HCT116 (cell line): ENCODE measurements at regions not wholly inside any gene's neighbourhood (a gene's known extent, or its start where the extent isn't known, plus 50 kb on each side); places are given as distances from the start of the nearest gene placed in this dataset.
"Not testable (repeated sequence)": the region's sequence is repeated elsewhere in the genome, so short reads cannot be mapped to it uniquely, and the experiment has no call there.

Experiments used
- ATAC-seq: fragments of 200-7000 bp; cut with Tn5 transposase; 2 replicates; pipeline ENCODE4 v1.9.1; 2020; ENCODE audit warnings: mild to moderate bottlenecking, moderate library complexity
- BruUV-seq: library from RNA; stranded (reverse); fragments of 400-500 nt; replicated peaks from 2 replicates; lab custom pipeline; 2021; lab: Mats Ljungman, UMichigan
- CTCF ChIA-PET: fragments of 300-600 bp; sonication (Branson Sonifier 250); formaldehyde crosslinking; loops from one replicate; lab custom pipeline; 2021; ENCODE audit warnings: antibody characterized with exemption; lab: Charles Lee
- POLR2A ChIA-PET: fragments of 300-600, 350-600 bp; sonication (Branson Sonifier 250); formaldehyde crosslinking; loops from one replicate; lab custom pipeline; 2021; ENCODE audit warnings: antibody characterized with exemption; lab: Charles Lee
- RAD21 ChIA-PET, 2 experiments: fragments of 300-600 bp; sonication (Branson Sonifier 250); formaldehyde crosslinking; loops; one replicate each; lab custom pipeline; 2023; ENCODE audit warnings: low total read pairs in 2 of 2; ENCODE audit not compliant: uncharacterized antibody in 2 of 2, unreplicated experiment in 2 of 2, low non-redundant PET in 1 of 2; lab: Charles Lee
- DNase-seq: peaks from one replicate; pipeline ENCODE4 v3.0.0-alpha.2; 2010; ENCODE audit warnings: low read depth, low spot score
- H2AFZ ChIP-seq: fragments of 200-600 bp; shearing (Covaris generic), sonication (generic); 2 replicates; pipeline ENCODE4 v1.6.1; 2017; ENCODE audit warnings: low read depth, mixed run types, mixed read lengths, antibody characterized with exemption, low read length; ENCODE audit not compliant: poor library complexity, severe bottlenecking
- H3K27ac ChIP-seq: 2 replicates; pipeline ENCODE4 v1.5.1; 2012; ENCODE audit warnings: low read depth, low read length
- H3K27me3 ChIP-seq: fragments of 200-600 bp; sonication (generic); 2 replicates; pipeline ENCODE4 v1.6.1; 2016; ENCODE audit warnings: mixed run types, low read length, mixed read lengths; ENCODE audit not compliant: insufficient read depth
- H3K36me3 ChIP-seq, 2 experiments: fragments of 200-500 bp in 1 of 2; fragments of 200-600 bp in 1 of 2; sonication (Bioruptor generic) in 1 of 2; sonication (generic) in 1 of 2; 2 replicates each; pipeline versions ENCODE4 v1.5.1 to v1.6.1; 2014 to 2016; ENCODE audit warnings: low read length in 2 of 2, inconsistent platforms in 1 of 2, mixed read lengths in 1 of 2, mixed run types in 1 of 2; ENCODE audit not compliant: insufficient read depth in 2 of 2, control insufficient read depth in 1 of 2
- H3K4me1 ChIP-seq, 2 experiments: fragments of 200-600 bp in 1 of 2; sonication (generic) in 1 of 2; 2 replicates each; pipeline versions ENCODE4 v1.5.1 to v1.6.1; 2012 to 2017; ENCODE audit warnings: low read length in 2 of 2, inconsistent platforms in 1 of 2, mild to moderate bottlenecking in 1 of 2, mixed read lengths in 1 of 2, mixed run types in 1 of 2, moderate library complexity in 1 of 2; ENCODE audit not compliant: insufficient read depth in 2 of 2, control insufficient read depth in 1 of 2
- H3K4me2 ChIP-seq: fragments of 200-600 bp; sonication (generic); 2 replicates; pipeline ENCODE4 v1.6.1; 2017; ENCODE audit warnings: mixed run types, low read length, mixed read lengths
- H3K4me3 ChIP-seq, 2 experiments: fragments of 200-600 bp in 1 of 2; sonication (generic) in 1 of 2; replicated peaks in 1 of 2; 2 replicates each; pipeline ENCODE4 v1.5.1; 2011 to 2016; ENCODE audit warnings: low read length in 2 of 2, control low read depth in 1 of 2, low read depth in 1 of 2, mild to moderate bottlenecking in 1 of 2, mixed read lengths in 1 of 2, mixed run types in 1 of 2
- H3K79me2 ChIP-seq: fragments of 200-600 bp; sonication (generic); 2 replicates; pipeline ENCODE4 v1.6.1; 2017; ENCODE audit warnings: mild to moderate bottlenecking, mixed run types, low read length, moderate library complexity, mixed read lengths; ENCODE audit not compliant: insufficient read depth
- H3K9ac ChIP-seq: fragments of 200-600 bp; sonication (generic); 2 replicates; pipeline ENCODE4 v1.6.1; 2016; ENCODE audit warnings: low read length, mixed read lengths
- H3K9me2 ChIP-seq: fragments of 200-600 bp; sonication (generic), shearing (Covaris generic); 2 replicates; pipeline ENCODE4 v1.6.1; 2017; ENCODE audit warnings: mixed run types, mild to moderate bottlenecking, moderate library complexity; ENCODE audit not compliant: insufficient read depth
- H3K9me3 ChIP-seq, 2 experiments: fragments of 200-500 bp in 1 of 2; fragments of 200-600 bp in 1 of 2; sonication (Bioruptor generic) in 1 of 2; sonication (generic) in 1 of 2; 2 replicates each; pipeline ENCODE4 v1.6.1; 2014 to 2017; ENCODE audit warnings: low read length in 2 of 2, mixed read lengths in 2 of 2, inconsistent platforms in 1 of 2, low read depth in 1 of 2, mild to moderate bottlenecking in 1 of 2, mixed run types in 1 of 2, moderate library complexity in 1 of 2; ENCODE audit not compliant: control insufficient read depth in 1 of 2, insufficient read depth in 1 of 2
- H4K20me1 ChIP-seq: fragments of 200-600 bp; sonication (generic), shearing (Covaris generic); 2 replicates; pipeline ENCODE4 v1.6.1; 2017; ENCODE audit warnings: mixed run types, mild to moderate bottlenecking, moderate library complexity; ENCODE audit not compliant: insufficient read depth
- CBX3 ChIP-seq: IDR thresholded peaks from 2 replicates; pipeline ENCODE4 v1.6.1; 2012; ENCODE audit warnings: low read depth
- CEBPB ChIP-seq: IDR thresholded peaks from 2 replicates; pipeline ENCODE4 v1.6.1; 2012; ENCODE audit warnings: low read depth
- EZH2 ChIP-seq: fragments of 200-600 bp; sonication (generic); IDR thresholded peaks from 2 replicates; pipeline ENCODE4 v1.6.1; 2017; ENCODE audit warnings: antibody characterized with exemption, mixed run types
- SIN3A ChIP-seq: IDR thresholded peaks from 2 replicates; pipeline ENCODE4 v1.6.1; 2012; ENCODE audit warnings: low read depth
- SP1 ChIP-seq: IDR thresholded peaks from 2 replicates; pipeline ENCODE4 v1.6.1; 2012; ENCODE audit warnings: low read depth
- ZNF274 ChIP-seq: fragments of 200-500 bp; sonication (Bioruptor generic); IDR thresholded peaks from 2 replicates; pipeline ENCODE4 v1.6.1; 2014; ENCODE audit warnings: mild to moderate bottlenecking, low read depth, low read length, inconsistent platforms
- intact Hi-C: fragments of 100-400 bp; cut with micrococcal nuclease; formaldehyde crosslinking; loops from 2 replicates; pipeline ENCODE4 v1.10.0; 2022
- TF ChIP-seq, protein P1 (sequence below): IDR thresholded peaks from 2 replicates; pipeline ENCODE4 v1.6.1; 2011; ENCODE audit warnings: mild to moderate bottlenecking, low read length, moderate library complexity; ENCODE audit not compliant: insufficient replicate concordance; ENCODE audit errors: extremely low read depth
- TF ChIP-seq, protein P2 (sequence below): IDR thresholded peaks from 2 replicates; pipeline ENCODE4 v1.6.1; 2012
- TF ChIP-seq, protein P3 (sequence below): IDR thresholded peaks from 2 replicates; pipeline ENCODE4 v1.6.1; 2012
- TF ChIP-seq, protein P4 (sequence below), 3 experiments: fragments of 200-600 bp in 1 of 3; sonication (generic) in 1 of 3; IDR thresholded peaks in 2 of 3; conservative IDR thresholded peaks in 1 of 3; 2 replicates each; pipeline ENCODE4 v1.5.1; 2012 to 2017; ENCODE audit warnings: low read depth in 2 of 3, low read length in 2 of 3, antibody characterized with exemption in 1 of 3, borderline replicate concordance in 1 of 3, control low read depth in 1 of 3, mild to moderate bottlenecking in 1 of 3, mixed read lengths in 1 of 3, mixed run types in 1 of 3, moderate library complexity in 1 of 3; ENCODE audit not compliant: insufficient read depth in 1 of 3
- TF ChIP-seq, protein P5 (sequence below): IDR thresholded peaks from 2 replicates; pipeline ENCODE4 v1.6.1; 2012; ENCODE audit warnings: low read depth

DNA sequence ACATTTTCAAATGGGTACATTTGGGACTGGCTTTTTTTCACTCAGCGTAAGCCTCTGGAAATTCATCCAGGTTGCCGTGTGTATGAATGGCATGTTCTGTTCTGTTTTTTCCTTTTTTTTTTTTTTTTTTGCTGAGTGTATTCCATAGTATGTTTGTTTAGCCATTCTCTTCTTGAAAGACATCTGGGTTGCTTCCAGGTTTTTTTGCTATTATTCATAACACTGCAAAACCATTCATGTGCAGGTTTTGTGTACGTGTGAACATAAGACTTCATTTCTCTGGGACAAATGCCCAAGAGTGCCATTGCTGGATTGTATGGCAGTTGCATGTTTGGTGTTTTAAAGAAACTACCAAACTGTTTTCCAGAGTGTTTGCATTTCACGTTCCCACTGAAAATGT lies 335.9 kb upstream of the TNRC6C start:
- Histone ChIP-seq H3K27me3 (peaks cover 7% of the 10 kb centered on the region; the same call in 1 of the 2 replicates), H3K79me2 (no peaks in the 10 kb centered on the region), H3K27ac (no peak overlapping the region), H3K9me3 (peaks cover 4 to 6% of the 10 kb centered on the region in 2 experiments; a peak in 1 of 4 replicates), H3K9ac (no peak overlapping the region), H3K4me1 (peaks cover 0 to 4% of the 10 kb centered on the region in 2 experiments; a peak in 1 of 4 replicates), H2AFZ (no peak overlapping the region), H3K9me2 (no peaks in the 10 kb centered on the region), H3K4me3 (no peak overlapping the region), H3K4me2 (no peak overlapping the region), H4K20me1 (no peaks in the 10 kb centered on the region), H3K36me3 (no peaks in the 10 kb centered on the region)
- no TSS peak for BruUV-seq
- POLR2A ChIA-PET, result no interaction called here
- RAD21 ChIA-PET, result no interaction called here
- DNase-seq (no peak), ATAC-seq (no peak)
- CTCF ChIA-PET, result no interaction called here
- intact Hi-C loops, result no loop called here
- TF ChIP-seq, protein P1, sequence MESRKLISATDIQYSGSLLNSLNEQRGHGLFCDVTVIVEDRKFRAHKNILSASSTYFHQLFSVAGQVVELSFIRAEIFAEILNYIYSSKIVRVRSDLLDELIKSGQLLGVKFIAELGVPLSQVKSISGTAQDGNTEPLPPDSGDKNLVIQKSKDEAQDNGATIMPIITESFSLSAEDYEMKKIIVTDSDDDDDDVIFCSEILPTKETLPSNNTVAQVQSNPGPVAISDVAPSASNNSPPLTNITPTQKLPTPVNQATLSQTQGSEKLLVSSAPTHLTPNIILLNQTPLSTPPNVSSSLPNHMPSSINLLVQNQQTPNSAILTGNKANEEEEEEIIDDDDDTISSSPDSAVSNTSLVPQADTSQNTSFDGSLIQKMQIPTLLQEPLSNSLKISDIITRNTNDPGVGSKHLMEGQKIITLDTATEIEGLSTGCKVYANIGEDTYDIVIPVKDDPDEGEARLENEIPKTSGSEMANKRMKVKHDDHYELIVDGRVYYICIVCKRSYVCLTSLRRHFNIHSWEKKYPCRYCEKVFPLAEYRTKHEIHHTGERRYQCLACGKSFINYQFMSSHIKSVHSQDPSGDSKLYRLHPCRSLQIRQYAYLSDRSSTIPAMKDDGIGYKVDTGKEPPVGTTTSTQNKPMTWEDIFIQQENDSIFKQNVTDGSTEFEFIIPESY, result no peak
- TF ChIP-seq SIN3A, result no peak
- no peak for TF ChIP-seq SP1
- TF ChIP-seq, protein P2, sequence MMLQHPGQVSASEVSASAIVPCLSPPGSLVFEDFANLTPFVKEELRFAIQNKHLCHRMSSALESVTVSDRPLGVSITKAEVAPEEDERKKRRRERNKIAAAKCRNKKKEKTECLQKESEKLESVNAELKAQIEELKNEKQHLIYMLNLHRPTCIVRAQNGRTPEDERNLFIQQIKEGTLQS, result no peak
- TF ChIP-seq, protein P3, sequence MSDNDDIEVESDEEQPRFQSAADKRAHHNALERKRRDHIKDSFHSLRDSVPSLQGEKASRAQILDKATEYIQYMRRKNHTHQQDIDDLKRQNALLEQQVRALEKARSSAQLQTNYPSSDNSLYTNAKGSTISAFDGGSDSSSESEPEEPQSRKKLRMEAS, result no peak
- no peak for TF ChIP-seq ZNF274
- TF ChIP-seq, protein P4, sequence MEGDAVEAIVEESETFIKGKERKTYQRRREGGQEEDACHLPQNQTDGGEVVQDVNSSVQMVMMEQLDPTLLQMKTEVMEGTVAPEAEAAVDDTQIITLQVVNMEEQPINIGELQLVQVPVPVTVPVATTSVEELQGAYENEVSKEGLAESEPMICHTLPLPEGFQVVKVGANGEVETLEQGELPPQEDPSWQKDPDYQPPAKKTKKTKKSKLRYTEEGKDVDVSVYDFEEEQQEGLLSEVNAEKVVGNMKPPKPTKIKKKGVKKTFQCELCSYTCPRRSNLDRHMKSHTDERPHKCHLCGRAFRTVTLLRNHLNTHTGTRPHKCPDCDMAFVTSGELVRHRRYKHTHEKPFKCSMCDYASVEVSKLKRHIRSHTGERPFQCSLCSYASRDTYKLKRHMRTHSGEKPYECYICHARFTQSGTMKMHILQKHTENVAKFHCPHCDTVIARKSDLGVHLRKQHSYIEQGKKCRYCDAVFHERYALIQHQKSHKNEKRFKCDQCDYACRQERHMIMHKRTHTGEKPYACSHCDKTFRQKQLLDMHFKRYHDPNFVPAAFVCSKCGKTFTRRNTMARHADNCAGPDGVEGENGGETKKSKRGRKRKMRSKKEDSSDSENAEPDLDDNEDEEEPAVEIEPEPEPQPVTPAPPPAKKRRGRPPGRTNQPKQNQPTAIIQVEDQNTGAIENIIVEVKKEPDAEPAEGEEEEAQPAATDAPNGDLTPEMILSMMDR (IDR thresholded peaks at IDR 0.05 in 2 of 3, conservative IDR thresholded peaks at IDR 0.05 in 1 of 3; ENCODE audit: borderline replicate concordance in 1 of 3, insufficient read depth in 1 of 3, low read depth in 2 of 3, low read length in 2 of 3), result no peak
- no peak for TF ChIP-seq CEBPB
- TF ChIP-seq CBX3, result no peak
- no peak for TF ChIP-seq EZH2
- TF ChIP-seq, protein P5, sequence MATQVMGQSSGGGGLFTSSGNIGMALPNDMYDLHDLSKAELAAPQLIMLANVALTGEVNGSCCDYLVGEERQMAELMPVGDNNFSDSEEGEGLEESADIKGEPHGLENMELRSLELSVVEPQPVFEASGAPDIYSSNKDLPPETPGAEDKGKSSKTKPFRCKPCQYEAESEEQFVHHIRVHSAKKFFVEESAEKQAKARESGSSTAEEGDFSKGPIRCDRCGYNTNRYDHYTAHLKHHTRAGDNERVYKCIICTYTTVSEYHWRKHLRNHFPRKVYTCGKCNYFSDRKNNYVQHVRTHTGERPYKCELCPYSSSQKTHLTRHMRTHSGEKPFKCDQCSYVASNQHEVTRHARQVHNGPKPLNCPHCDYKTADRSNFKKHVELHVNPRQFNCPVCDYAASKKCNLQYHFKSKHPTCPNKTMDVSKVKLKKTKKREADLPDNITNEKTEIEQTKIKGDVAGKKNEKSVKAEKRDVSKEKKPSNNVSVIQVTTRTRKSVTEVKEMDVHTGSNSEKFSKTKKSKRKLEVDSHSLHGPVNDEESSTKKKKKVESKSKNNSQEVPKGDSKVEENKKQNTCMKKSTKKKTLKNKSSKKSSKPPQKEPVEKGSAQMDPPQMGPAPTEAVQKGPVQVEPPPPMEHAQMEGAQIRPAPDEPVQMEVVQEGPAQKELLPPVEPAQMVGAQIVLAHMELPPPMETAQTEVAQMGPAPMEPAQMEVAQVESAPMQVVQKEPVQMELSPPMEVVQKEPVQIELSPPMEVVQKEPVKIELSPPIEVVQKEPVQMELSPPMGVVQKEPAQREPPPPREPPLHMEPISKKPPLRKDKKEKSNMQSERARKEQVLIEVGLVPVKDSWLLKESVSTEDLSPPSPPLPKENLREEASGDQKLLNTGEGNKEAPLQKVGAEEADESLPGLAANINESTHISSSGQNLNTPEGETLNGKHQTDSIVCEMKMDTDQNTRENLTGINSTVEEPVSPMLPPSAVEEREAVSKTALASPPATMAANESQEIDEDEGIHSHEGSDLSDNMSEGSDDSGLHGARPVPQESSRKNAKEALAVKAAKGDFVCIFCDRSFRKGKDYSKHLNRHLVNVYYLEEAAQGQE, result no peak
- TF ChIP-seq, all 23 proteins: peak for 0

DNA sequence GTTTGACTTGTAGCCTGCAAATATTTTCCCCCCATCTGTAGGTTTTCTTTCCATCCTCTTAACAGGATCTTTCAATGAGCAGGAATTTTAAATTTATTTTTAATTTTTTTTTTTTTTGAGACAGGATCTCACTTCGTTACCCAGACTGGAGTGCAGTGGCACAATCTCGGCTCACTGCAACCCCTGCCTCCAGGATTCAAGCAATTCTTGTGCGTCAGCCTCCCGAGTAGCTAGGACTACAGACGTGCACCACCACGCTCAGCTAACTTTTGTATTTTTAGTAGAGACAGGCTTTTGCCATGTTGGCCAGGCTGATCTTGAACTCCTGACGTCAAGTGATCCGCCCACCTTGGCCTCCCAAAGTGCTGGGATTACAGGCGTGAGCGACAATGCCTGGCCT lies 335.2 kb upstream of the TNRC6C start:
- H3K4me3 ChIP-seq, CTCF ChIA-PET, H3K9me2 ChIP-seq, H3K79me2 ChIP-seq, DNase-seq, H3K4me2 ChIP-seq, H4K20me1 ChIP-seq, H3K27ac ChIP-seq, ATAC-seq, H3K9ac ChIP-seq, intact Hi-C loops, H3K4me1 ChIP-seq, RAD21 ChIA-PET, BruUV-seq, H3K9me3 ChIP-seq, H3K36me3 ChIP-seq, H3K27me3 ChIP-seq, H2AFZ ChIP-seq, POLR2A ChIA-PET: not testable (repeated sequence)
